Body of pancreas (tissue), 4 donors: ENCODE measurements at regions not wholly inside any gene's neighbourhood (a gene's known extent, or its start where the extent isn't known, plus 50 kb on each side); places are given as distances from the start of the nearest gene placed in this dataset.

Experiments used
- POLR2A ChIP-seq, 3 donors: fragments of 450-650 bp; IDR thresholded peaks; one replicate each; pipeline ENCODE4 v1.6.1; 2016; ENCODE audit warnings: antibody characterized with exemption in 3 of 3, mild to moderate bottlenecking in 2 of 3
- TF ChIP-seq, protein P1 (sequence below), 7 experiments: fragments of 450-650 bp in 4 of 7; fragments of 200-600 bp in 3 of 7; sonication (generic) in 3 of 7; IDR thresholded peaks; one replicate each; pipeline ENCODE4 v1.5.1; 2016 to 2019; ENCODE audit warnings: antibody characterized with exemption in 7 of 7

DNA sequence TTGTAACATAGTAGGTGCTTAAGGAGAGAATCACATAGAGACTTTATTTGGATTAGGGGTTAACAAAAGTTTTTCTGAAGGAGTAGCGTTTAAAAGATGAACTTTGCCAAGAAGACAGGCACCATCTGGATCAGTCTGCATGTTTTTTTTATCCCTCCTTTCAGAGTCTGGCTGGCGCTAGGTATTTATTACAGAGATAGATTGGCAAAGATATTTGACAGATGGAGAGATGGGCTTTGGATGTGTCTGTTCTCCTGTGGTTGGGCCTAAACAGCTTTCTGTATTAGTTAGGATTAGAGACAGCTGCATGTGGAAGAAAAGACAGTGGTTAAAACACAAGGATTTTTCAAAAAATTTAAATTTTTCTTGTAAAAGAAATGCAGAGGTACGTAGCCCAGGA lies 133.9 kb downstream of the C12orf75 start:
- TF ChIP-seq, protein P1, sequence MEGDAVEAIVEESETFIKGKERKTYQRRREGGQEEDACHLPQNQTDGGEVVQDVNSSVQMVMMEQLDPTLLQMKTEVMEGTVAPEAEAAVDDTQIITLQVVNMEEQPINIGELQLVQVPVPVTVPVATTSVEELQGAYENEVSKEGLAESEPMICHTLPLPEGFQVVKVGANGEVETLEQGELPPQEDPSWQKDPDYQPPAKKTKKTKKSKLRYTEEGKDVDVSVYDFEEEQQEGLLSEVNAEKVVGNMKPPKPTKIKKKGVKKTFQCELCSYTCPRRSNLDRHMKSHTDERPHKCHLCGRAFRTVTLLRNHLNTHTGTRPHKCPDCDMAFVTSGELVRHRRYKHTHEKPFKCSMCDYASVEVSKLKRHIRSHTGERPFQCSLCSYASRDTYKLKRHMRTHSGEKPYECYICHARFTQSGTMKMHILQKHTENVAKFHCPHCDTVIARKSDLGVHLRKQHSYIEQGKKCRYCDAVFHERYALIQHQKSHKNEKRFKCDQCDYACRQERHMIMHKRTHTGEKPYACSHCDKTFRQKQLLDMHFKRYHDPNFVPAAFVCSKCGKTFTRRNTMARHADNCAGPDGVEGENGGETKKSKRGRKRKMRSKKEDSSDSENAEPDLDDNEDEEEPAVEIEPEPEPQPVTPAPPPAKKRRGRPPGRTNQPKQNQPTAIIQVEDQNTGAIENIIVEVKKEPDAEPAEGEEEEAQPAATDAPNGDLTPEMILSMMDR (IDR thresholded peaks at IDR 0.05): no peak
- TF ChIP-seq POLR2A (IDR thresholded peaks at IDR 0.05): no peak
